Peyer's patch (tissue), 4 donors: ENCODE measurements at regions not wholly inside any gene's neighbourhood (a gene's known extent, or its start where the extent isn't known, plus 50 kb on each side); places are given as distances from the start of the nearest gene placed in this dataset.

Experiments used
- CTCF ChIP-seq, 6 experiments: fragments of 450-650 bp in 4 of 6; fragments of 200-600 bp in 2 of 6; sonication (generic) in 1 of 6; IDR thresholded peaks; one replicate each; pipeline ENCODE4 v1.5.1; 2017 to 2019; ENCODE audit warnings: antibody characterized with exemption in 6 of 6, mild to moderate bottlenecking in 3 of 6, moderate library complexity in 1 of 6
- POLR2A ChIP-seq, 2 donors: fragments of 450-650 bp; IDR thresholded peaks; one replicate each; pipeline ENCODE4 v1.5.1; 2017; ENCODE audit warnings: antibody characterized with exemption in 2 of 2, mild to moderate bottlenecking in 2 of 2, moderate library complexity in 2 of 2

GRCh38 chr1:29963946-29964345, 727.6 kb downstream of the PTPRU start:
- TF ChIP-seq CTCF (IDR thresholded peaks at IDR 0.05) (no peak), POLR2A (IDR thresholded peaks at IDR 0.05) (no peak)
